Loucy (cell line): ENCODE measurements at regions not wholly inside any gene's neighbourhood (a gene's known extent, or its start where the extent isn't known, plus 50 kb on each side); places are given as distances from the start of the nearest gene placed in this dataset.

Experiments used
- EZH2phosphoT487 ChIP-seq: fragments of 200-600 bp; IDR thresholded peaks from 2 replicates; pipeline ENCODE4 v1.6.1; 2018; ENCODE audit warnings: antibody characterized with exemption, mild to moderate bottlenecking, moderate library complexity, borderline replicate concordance
- TF ChIP-seq, protein P1 (sequence below): fragments of 200-600 bp; sonication (generic); conservative IDR thresholded peaks from 2 replicates; pipeline ENCODE4 v1.5.1; 2014; ENCODE audit warnings: mild to moderate bottlenecking, antibody characterized with exemption, low read length

DNA sequence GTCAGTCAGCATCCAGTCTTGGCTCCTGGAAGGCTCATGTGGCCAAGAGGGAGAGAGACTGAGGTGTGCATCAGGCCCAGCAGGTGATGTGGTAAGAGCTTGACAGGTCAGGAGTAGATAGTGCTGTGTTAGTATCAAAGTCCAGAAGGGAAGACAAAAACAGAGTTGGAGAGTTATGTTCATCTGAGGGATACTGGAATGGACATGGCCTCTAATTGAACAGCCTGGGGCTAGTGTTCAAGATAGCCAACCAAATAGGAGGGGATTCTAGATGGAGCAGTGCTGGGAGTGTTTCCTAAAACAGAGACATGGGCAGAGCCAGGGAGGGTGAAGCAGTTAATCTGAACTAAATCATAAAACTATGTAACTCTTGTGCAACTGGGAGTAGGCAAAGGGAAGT is 120.7 kb upstream of the MARK1 start:
- TF ChIP-seq, protein P1, sequence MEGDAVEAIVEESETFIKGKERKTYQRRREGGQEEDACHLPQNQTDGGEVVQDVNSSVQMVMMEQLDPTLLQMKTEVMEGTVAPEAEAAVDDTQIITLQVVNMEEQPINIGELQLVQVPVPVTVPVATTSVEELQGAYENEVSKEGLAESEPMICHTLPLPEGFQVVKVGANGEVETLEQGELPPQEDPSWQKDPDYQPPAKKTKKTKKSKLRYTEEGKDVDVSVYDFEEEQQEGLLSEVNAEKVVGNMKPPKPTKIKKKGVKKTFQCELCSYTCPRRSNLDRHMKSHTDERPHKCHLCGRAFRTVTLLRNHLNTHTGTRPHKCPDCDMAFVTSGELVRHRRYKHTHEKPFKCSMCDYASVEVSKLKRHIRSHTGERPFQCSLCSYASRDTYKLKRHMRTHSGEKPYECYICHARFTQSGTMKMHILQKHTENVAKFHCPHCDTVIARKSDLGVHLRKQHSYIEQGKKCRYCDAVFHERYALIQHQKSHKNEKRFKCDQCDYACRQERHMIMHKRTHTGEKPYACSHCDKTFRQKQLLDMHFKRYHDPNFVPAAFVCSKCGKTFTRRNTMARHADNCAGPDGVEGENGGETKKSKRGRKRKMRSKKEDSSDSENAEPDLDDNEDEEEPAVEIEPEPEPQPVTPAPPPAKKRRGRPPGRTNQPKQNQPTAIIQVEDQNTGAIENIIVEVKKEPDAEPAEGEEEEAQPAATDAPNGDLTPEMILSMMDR, result no peak
- TF ChIP-seq EZH2phosphoT487, result no peak
